Ectodermal cell (in vitro differentiated cells): ENCODE measurements at regions not wholly inside any gene's neighbourhood (a gene's known extent, or its start where the extent isn't known, plus 50 kb on each side); places are given as distances from the start of the nearest gene placed in this dataset.

Experiments
- H3K27ac ChIP-seq: 2 replicates; pipeline ENCODE4 v1.7.0; 2013; ENCODE audit warnings: mild to moderate bottlenecking, low read depth, low read length; ENCODE audit not compliant: insufficient read depth, poor library complexity, severe bottlenecking
- H3K27me3 ChIP-seq: 2 replicates; pipeline ENCODE4 v1.7.0; 2013; ENCODE audit warnings: mild to moderate bottlenecking, low read length; ENCODE audit not compliant: insufficient read depth, control insufficient read depth, poor library complexity, severe bottlenecking
- H3K36me3 ChIP-seq: one replicate; pipeline ENCODE4 v1.7.0; 2013; ENCODE audit warnings: low read length; ENCODE audit not compliant: control insufficient read depth, insufficient read depth
- H3K4me1 ChIP-seq: one replicate; pipeline ENCODE4 v1.7.0; 2013; ENCODE audit warnings: low read length; ENCODE audit not compliant: control insufficient read depth, insufficient read depth
- H3K4me3 ChIP-seq: 2 replicates; pipeline ENCODE4 v1.7.0; 2013; ENCODE audit warnings: low read depth, low read length, control low read depth; ENCODE audit not compliant: insufficient read depth
- H3K9me3 ChIP-seq: 2 replicates; pipeline ENCODE4 v1.7.0; 2013; ENCODE audit warnings: mild to moderate bottlenecking, low read length, moderate library complexity; ENCODE audit not compliant: control insufficient read depth
- WGBS, 2 experiments: methylation state at CpG; one replicate each; pipeline ENCODE4 v1.1.7; 2013; ENCODE audit warnings: missing lambda C conversion rate in 2 of 2; 5-methylcytosine and 5-hydroxymethylcytosine counted together

DNA sequence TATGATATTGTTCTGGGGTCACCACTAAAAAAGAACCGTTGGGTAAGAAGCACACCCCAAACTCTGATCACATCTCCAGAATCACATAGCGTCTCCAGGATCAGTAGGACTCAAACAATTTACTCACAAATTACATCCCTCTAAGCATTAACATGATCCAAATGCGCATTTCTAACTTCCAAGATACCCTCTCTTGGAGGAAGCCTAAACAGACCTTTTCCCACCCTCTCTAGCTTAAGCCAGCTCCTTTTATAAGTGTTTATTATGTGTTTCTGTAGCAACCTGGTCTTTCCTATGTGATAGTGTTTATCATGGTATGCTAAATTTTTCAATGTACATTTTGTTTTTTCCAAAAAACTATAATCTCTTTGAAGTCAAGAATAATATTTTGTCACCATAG lies 1846.5 kb downstream of the OLFM4 start:
- WGBS, 2 experiments: 91 to 92% methylated on average over 3 of the region's 3 CpGs
- Histone ChIP-seq H3K9me3 (no peaks in the 10 kb centered on the region), H3K4me1 (no peaks in the 10 kb centered on the region), H3K36me3 (no peaks in the 10 kb centered on the region), H3K27me3 (no peaks in the 10 kb centered on the region), H3K4me3 (no peak overlapping the region), H3K27ac (no peak overlapping the region)

DNA sequence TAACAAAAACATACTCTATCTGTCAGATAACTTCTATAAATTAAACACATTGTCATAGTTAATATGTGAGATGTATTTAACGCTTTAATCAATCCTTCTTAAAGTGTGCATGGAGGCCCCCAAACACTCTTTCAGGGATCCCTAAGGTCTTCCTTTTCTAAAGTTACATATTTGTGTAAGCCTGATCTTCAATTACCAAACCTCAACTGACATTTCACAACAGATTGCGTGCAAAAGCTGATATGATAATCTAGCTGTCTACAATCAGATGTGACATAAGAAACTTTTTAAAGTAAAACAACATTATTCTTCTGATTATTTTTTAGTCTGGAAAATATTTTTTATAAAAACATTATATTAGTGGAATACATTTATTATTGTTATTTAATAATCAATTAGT lies 1850.4 kb downstream of the OLFM4 start:
- no peaks in the 10 kb centered on the region for H3K9me3 ChIP-seq
- no peaks in the 10 kb centered on the region for H3K27me3 ChIP-seq
- no peaks in the 10 kb centered on the region for H3K4me1 ChIP-seq
- H3K27ac ChIP-seq: no peak overlapping the region
- H3K36me3 ChIP-seq: no peaks in the 10 kb centered on the region
- 95% methylated on average over 2 of the region's 2 CpGs; no CpG with 5 or more reads in 1 of the 2 experiments for WGBS, 2 experiments
- H3K4me3 ChIP-seq: no peak overlapping the region

DNA sequence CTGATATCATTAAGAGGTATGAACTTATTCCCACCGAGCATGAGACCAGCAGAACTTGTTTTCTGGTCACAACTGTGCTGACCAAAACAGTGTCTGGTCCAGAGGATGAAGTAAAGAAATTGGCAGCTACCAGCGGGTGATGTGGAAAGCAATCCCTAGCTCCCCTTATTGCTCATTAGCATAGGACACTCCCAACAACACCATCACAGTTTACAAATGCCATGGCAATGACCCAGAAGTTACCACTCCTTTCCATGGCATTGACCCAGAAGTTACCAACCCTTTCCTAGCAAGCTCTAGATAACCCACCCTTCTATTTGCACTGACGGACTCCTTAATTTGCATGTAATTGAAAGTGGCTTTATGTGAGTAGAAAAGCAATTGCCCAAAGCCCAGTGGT lies 1856.1 kb downstream of the OLFM4 start:
- Histone ChIP-seq H3K27ac (no peak overlapping the region), H3K4me3 (no peak overlapping the region), H3K4me1 (no peaks in the 10 kb centered on the region), H3K36me3 (no peaks in the 10 kb centered on the region), H3K27me3 (no peaks in the 10 kb centered on the region), H3K9me3 (no peaks in the 10 kb centered on the region)
- 86 to 89% methylated on average over 3 of the region's 3 CpGs for WGBS, 2 experiments

DNA sequence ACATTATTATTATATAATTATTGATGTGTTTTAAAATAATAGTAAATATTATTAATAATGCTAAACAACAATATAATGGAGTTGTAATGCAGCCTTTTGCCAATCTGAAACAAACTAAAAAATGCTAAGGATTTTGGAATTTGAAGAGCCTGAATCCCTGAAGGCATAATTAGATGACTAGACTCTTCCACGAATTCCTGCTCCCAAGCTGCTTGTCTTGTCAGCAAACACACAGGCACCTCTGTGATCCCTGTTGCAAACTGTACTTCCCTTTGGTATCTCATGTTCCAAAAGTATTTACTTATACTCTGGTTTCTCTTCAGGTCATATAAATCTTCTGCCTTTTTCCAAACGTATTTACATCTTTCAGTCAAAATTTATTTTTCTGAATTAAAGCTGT lies 1862.4 kb downstream of the OLFM4 start:
- no peaks in the 10 kb centered on the region for H3K4me1 ChIP-seq
- no peak overlapping the region for H3K27ac ChIP-seq
- no peaks in the 10 kb centered on the region for H3K36me3 ChIP-seq
- H3K27me3 ChIP-seq: no peaks in the 10 kb centered on the region
- H3K4me3 ChIP-seq: no peak overlapping the region
- no peaks in the 10 kb centered on the region for H3K9me3 ChIP-seq
- 80 to 91% methylated on average over 1 of the region's 2 CpGs for WGBS, 2 experiments

DNA sequence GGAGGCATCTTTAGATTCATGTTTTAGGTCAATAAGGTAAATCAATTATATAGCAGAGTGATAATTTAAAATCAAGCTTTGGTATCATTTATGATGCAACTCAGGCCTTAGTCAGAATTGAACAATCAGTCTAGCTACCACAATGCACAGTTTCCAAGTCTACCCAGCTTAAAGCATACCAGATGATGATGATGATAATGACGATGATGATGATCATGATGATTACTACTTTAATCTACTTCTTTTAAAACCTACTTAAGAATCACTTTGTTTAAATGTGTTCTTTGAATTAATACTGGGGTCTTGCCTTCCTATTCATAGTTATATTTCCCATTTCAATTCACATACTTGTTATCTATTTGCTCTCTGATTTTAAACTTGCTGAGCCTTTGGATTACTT lies 1872.7 kb downstream of the OLFM4 start:
- Histone ChIP-seq H3K9me3 (no peaks in the 10 kb centered on the region), H3K4me1 (no peaks in the 10 kb centered on the region), H3K36me3 (no peaks in the 10 kb centered on the region), H3K4me3 (no peak overlapping the region), H3K27me3 (no peaks in the 10 kb centered on the region), H3K27ac (no peak overlapping the region)
- no CpG with 5 or more reads among the region's 1 CpG for WGBS, 2 experiments

DNA sequence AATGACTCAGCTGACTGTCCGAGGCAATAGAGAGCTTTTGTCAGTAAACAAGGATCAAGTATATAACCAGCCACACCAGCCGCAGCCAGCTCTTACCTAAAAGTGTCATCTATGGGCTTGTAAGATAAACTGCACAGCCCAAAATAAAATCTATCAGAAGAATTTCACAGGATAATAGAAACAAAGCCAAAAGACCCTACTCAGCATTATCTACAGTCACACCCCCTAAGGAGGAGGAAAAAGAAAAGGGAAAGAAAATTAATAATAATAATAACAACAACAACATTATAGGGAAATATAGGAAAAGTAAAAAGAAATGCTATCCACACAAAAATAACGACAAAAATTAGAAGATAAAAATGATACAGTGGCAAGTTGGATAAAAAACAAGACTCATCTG lies 1883.8 kb downstream of the OLFM4 start:
- no peak overlapping the region for H3K27ac ChIP-seq
- no peaks in the 10 kb centered on the region for H3K9me3 ChIP-seq
- no peaks in the 10 kb centered on the region for H3K27me3 ChIP-seq
- H3K4me3 ChIP-seq: no peak overlapping the region
- no peaks in the 10 kb centered on the region for H3K4me1 ChIP-seq
- WGBS, 2 experiments: 97% methylated on average over 2 of the region's 3 CpGs
- no peaks in the 10 kb centered on the region for H3K36me3 ChIP-seq

DNA sequence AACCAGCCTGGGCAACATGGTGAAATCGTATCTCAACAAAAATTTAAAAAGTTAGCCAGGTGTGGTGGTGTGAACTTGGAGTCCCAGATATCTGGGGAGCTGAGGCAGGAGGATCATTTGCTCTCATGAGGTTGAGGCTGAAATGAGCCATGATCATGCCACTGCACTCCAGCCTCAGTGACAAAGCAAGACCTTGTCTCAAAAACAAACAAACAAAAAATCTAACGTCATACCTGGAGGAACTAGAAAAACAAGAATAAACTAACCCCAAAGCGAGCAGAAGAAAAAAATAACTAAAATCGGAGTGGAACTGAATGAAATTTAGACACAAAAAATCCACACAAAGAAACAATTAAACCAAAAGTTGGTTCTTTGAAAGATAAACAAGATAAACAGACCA lies 1885.1 kb downstream of the OLFM4 start:
- H3K27ac ChIP-seq: no peak overlapping the region

DNA sequence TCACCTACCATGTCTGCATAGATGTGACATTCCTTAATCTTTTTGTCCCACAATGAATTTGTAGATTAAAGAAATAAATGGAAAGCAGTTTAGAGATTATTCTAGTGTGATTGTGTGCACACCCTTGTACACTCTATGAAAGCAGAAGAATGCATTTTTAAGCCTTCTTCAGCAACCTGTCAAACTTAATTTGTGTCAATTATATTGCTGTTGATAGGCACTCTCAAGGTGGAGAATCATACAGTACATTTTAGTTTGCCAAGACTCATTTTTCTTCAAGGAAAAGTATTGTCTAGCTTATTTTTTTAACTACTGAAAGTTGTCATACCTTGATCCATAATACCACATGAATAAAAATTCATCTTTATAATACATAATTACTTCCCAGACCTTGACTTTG lies 1898.9 kb downstream of the OLFM4 start:
- Histone ChIP-seq H3K27ac (no peak overlapping the region), H3K4me1 (no peaks in the 10 kb centered on the region), H3K36me3 (no peaks in the 10 kb centered on the region), H3K9me3 (no peaks in the 10 kb centered on the region), H3K27me3 (no peaks in the 10 kb centered on the region), H3K4me3 (no peak overlapping the region)

More for the DNA sequence above, 1885.1 kb downstream of the OLFM4 start:
- H3K4me3 ChIP-seq: no peak overlapping the region
- no peaks in the 10 kb centered on the region for H3K4me1 ChIP-seq
- no peaks in the 10 kb centered on the region for H3K9me3 ChIP-seq
- WGBS, 2 experiments: 95 to 98% methylated on average over 3 to 4 of the region's 4 CpGs
- no peaks in the 10 kb centered on the region for H3K27me3 ChIP-seq
- no peaks in the 10 kb centered on the region for H3K36me3 ChIP-seq

DNA sequence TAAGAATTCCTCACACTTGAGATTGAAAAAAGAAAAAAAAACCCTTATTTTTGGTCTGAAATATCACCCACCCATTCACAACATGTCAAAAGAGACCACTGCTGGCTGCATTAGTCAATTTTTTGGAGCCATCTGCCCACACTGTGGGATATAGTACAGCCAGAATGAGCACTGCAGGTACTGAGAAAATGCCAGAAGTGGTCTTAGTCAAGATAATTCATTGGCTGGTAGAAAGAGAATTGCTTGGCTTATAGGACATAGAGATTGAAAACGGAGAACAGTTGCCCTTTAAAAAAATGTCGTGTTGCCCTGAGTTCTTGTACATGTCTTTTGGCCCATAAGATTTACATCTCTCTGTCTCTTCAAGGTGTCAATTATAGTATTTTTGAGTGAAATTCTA lies 1899.5 kb downstream of the OLFM4 start:
- Histone ChIP-seq H3K36me3 (no peaks in the 10 kb centered on the region), H3K4me3 (no peak overlapping the region), H3K27ac (no peak overlapping the region), H3K27me3 (no peaks in the 10 kb centered on the region), H3K9me3 (no peaks in the 10 kb centered on the region), H3K4me1 (no peaks in the 10 kb centered on the region)
- WGBS, 2 experiments: 98 to 100% methylated on average over 2 of the region's 2 CpGs

DNA sequence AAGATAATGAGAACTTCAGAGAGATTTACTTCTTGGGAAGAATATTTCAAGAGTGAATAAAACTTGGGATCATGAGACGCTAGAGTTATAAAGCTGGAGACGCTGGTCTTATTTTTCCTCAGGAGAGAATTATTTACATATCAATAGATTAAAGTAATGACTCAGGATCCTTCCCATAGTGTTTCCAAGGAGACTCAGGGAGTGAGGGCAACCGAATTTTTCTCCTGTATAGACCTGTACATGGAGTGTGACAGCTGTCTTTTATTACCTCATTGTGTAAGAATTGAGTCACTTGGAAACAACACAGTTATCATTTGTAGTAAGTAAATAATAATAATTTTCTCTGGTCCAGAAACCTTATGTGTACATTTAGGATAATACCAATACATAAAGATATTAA lies 1905.5 kb downstream of the OLFM4 start:
- 10 to 29% methylated on average over 1 to 3 of the region's 3 CpGs for WGBS, 2 experiments
- Histone ChIP-seq H3K36me3 (no peaks in the 10 kb centered on the region), H3K4me1 (no peaks in the 10 kb centered on the region), H3K27ac (no peak overlapping the region), H3K27me3 (no peaks in the 10 kb centered on the region), H3K9me3 (no peaks in the 10 kb centered on the region), H3K4me3 (no peak overlapping the region)

DNA sequence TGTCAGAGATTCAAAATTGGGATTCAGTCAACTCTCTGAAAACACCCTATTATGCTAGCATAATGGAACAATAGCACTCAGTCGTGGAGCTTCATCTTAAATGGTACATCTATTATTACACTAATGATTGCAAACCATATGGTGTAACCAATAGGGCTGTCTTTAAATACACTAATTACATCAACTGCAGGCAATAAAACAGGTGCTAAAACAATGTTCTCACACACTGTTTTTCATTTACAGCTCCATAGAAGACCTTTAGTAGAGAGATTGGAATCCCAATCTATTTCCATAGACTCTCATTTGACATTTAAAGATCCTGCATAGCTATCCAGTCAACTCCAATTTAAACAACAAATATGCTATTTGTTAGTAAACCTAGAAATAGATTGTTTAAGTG lies 1917.4 kb downstream of the OLFM4 start:
- Histone ChIP-seq H3K4me1 (no peaks in the 10 kb centered on the region), H3K36me3 (no peaks in the 10 kb centered on the region), H3K27ac (no peak overlapping the region), H3K9me3 (no peaks in the 10 kb centered on the region), H3K27me3 (no peaks in the 10 kb centered on the region), H3K4me3 (no peak overlapping the region)
- 0% methylated on average over 1 of the region's 1 CpG; no CpG with 5 or more reads in 1 of the 2 experiments for WGBS, 2 experiments
